GOT3 (cell line): ENCODE measurements at regions not wholly inside any gene's neighbourhood (a gene's known extent, or its start where the extent isn't known, plus 50 kb on each side); places are given as distances from the start of the nearest gene placed in this dataset.
"Not testable (repeated sequence)": the region's sequence is repeated elsewhere in the genome, so short reads cannot be mapped to it uniquely, and the experiment has no call there.

ENCODE experiments used
- DNase-seq: peaks from one replicate; lab custom pipeline; 2025; ENCODE audit warnings: mixed read lengths; lab: John Stamatoyannopoulos, UW

DNA sequence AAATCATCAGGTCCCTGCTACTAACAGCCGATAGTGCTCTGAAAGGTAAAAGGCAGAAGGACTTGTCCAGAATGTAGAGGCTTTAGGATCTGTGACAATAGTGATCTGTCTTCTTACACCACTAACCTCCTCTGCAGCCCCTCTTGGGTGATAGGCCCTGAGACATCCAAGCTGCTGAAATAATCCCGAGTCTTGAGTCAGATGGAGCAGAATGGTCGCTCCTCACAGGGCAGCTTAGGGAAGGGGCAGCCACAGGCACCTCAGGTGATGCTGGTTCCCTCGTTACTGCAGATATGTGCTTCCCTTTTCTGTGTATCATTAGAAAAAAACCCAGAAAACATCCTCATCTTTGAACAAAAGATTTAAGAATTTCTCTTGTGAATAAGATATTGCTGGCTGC lies 157.1 kb upstream of the DLX2 start:
- DNase-seq, result no peak

DNA sequence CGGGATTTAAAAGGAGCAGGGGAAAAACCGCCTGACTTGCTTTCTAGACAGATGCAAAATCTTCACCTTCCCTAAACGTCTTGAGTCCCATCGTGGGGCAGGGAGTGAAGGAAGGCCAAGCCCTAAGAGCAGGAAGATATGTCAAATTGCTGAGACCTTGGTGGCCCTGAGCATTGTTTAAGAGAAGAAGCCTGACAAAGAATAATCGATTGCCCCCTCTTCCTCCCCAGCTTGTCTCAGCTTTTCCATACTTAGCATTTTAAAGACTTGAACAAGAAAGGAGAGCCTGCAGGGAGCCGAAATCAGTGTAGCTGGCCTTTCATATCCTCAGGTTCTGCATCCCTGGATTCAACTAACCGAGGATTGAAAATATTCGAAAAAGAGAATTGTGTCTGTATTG lies 157.6 kb upstream of the DLX2 start:
- no peak for DNase-seq

- DNase-seq, result no peak
Observed at GRCh38 chr2:172261292-172261691, 158.6 kb upstream of the DLX2 start.

DNA sequence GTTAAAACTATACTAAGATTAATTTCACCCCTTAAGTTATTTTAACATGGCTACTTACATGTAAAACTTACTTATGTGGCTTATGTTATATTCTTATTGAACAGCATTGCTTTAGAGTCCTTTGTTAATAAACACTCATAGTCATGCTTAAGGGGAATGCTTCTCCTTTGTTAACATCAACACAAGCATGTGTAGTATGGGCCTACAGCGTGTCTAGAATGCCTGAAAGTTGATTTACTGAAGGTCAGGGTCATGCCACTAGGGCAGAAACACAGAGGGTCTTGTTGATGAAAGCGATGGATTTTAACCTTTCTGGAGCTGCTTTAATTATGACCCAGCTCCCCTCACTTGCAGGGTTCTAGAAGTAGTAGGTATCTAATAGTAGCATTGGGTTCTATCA lies 159.8 kb upstream of the DLX2 start:
- DNase-seq, result no peak

- DNase-seq, result not testable (repeated sequence)
Observed at GRCh38 chr2:172264820-172265219, 162.1 kb upstream of the DLX2 start.

- not testable (repeated sequence) for DNase-seq
Observed at GRCh38 chr2:172269507-172270244, 157.7 kb upstream of the ITGA6 start.

DNA sequence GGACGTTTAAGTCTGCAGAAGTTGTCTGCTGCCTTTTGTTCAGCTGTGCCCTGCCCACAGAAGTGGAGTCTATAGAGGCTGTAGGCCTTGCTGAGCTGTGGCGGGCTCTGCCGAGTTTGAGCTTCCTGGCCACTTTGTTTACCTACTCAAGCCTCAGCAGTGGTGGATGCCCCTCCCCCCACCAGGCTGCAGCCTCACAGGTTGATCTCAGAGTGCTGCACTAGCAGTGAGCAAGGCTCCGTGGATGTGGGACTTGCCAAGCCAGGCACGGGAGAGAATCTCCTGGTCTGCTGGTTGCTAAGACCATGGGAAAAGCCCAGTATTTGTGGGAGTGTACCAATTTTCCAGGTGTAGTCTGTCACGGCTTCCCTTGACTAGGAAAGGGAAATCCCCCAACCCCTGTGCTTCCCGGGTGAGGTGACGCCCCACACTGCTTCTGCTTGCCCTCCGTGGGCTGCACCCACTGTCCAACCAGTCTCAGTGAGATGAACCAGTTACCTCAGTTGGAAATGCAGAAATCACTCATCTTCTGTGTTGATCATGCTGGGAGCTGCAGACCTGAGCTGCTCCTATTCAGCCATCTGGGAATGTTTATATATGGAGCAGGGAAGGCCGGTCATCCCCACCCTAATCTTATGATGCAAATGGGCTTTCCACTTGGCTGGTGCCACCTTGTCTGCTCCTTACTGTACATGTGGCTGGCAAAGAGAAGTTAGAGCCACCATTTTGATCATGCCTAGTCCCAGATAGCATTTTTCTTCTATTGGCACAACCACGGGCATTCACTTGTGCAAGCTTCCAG lies 156.9 kb upstream of the ITGA6 start:
- DNase-seq, result no peak

- no peak for DNase-seq
Observed at GRCh38 chr2:172273910-172274571, 153.3 kb upstream of the ITGA6 start.

- no peak for DNase-seq
Observed at GRCh38 chr2:172275239-172275638, 152.1 kb upstream of the ITGA6 start.

- no peak for DNase-seq
Observed at GRCh38 chr2:172276961-172277360, 150.4 kb upstream of the ITGA6 start.

DNA sequence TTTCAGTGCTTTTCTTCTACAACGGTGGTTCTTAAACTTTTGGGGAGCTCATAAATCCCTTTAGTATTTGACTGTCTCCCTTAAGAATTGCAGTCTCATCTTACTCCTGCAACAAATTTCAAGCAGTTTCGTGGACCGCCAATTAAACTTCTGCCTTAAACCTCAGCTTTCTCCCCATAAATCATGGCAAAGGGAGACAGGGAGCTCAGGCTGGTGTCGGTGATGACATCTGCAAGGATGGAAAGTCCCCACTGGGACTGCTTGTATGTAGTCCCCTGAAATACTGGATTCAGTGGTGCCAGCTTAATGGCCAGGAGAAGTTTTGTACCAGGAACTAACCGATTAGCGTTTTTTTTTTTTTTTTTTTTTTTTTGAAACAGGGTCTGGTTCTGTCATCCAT lies 148.7 kb upstream of the ITGA6 start:
- DNase-seq, result no peak

- no peak for DNase-seq
Observed at GRCh38 chr2:172279214-172279613, 148.2 kb upstream of the ITGA6 start.

- DNase-seq, result no peak
Observed at GRCh38 chr2:172279813-172280212, 147.6 kb upstream of the ITGA6 start.

- DNase-seq, result no peak
Observed at GRCh38 chr2:172280571-172281361, 146.6 kb upstream of the ITGA6 start.

DNA sequence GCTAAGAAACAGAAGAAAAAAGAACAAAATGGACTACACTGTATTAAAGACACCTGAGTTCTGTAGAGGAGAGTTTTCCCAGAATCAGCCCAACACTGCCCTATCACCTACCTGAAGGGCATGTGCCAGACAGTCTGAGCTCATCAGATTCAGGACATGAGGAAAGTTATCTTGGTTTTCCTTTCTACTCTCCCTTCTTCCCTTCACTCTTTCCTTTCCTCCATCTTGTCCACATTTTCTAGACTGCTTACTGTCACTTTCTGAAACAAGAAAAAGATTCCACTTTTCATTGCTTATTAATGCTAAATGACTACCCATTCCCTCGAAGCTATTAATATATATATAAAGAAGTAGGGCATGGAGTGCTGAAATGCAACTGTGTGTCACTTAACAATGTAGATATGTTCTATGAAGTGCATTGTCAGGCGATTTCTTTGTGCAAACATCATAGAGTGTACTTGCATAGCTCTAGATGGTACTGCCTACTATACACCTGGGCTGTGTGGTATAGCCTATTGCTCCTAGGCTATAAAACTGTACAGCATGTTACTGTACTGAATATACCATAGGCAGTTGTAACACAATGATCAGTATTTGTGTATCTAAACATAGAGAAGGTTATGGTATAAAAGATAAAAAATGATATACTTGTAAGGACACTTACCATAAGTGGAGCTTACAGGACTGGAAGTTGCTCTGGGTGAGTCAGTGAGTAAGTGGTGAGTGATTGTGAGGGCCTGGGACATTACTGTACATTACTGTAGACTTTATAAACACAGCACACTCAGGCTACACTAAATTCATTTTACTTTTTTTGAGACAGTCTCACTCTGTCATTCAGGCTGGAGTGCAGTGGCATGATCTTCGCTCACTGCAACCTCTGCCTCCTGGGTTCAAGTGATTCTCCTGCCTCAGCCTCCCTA lies 145.5 kb upstream of the ITGA6 start:
- DNase-seq, result no peak

DNA sequence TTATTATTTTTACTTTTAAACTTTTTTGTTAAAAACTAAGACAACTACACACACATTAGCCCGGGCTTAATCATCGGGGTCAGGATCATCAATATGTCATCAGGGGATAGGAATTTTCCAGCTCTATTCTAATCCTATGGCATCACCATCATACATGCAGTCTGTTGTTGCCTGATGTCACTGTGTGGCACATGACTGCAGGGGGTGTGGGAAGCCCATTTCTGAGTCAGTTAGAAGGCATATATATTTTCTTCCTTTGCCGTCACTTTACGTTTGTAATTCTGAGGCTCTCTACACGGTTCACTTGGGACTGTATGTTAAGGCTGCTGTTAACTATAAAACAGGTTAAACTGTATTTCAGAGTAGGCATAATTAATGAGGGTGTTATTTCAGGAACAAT lies 144.4 kb upstream of the ITGA6 start:
- DNase-seq, result no peak

GRCh38 chr2:172283476-172283875 lies 143.9 kb upstream of the ITGA6 start:
- DNase-seq, result no peak

DNA sequence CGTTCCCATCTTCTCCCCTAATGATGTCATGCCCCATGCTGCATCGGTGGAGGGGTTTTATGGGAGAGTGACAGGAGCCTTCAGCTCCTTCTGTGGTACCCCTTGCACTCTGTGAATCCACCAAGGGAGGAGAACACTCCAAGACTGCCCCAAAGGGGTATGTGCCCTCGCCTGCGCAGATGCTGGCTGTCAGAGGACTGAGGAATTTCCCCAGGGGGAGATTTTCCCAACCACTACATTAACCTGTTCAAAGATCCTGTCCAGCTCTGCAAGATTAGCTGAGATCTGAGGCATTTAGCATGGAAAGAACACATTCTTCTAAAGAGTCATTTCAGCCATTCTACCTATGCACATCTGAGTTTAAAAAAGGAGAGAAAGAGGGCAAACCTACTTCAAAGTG lies 143.2 kb upstream of the ITGA6 start:
- DNase-seq, result no peak

DNA sequence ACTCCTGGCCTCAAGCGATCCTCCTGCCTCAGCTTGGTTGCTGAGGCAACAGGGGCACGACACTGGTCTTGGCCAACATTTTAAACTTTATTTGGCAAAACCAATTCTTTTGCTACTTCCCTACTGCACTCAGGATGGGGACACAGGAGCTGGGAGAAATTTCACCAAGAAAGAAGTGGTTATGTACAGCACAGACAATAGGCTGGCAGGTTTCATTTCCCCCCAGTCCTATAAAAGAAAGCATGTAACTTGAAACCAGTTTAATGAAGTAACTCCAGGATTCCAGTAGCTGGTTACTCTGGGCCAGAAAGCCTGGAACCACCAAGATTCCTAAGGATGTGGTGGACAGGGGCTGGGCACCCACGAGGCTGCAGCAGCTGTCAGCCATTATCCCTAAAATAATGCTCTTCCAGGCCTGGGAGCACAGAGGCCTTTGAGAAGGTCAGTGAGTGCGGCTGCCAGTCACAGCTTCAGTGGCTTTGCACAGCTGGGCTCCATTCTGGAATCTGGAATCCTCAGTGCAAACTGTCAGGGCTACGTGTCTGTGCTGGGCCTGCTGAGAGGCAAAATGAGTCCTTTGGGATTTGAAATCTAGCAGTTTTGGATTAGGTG lies 142.3 kb upstream of the ITGA6 start:
- DNase-seq, result peak; percentile 3

- DNase-seq, result no peak
Observed at GRCh38 chr2:172285760-172286159, 141.6 kb upstream of the ITGA6 start.

- DNase-seq, result no peak
Observed at GRCh38 chr2:172287190-172287589, 140.2 kb upstream of the ITGA6 start.
